HT-29 (cell line): ENCODE measurements at regions not wholly inside any gene's neighbourhood (a gene's known extent, or its start where the extent isn't known, plus 50 kb on each side); places are given as distances from the start of the nearest gene placed in this dataset.
"Not testable (repeated sequence)": the region's sequence is repeated elsewhere in the genome, so short reads cannot be mapped to it uniquely, and the experiment has no call there.

Experiments
- DNase-seq: peaks from one replicate; pipeline ENCODE4 v3.0.0-alpha.2; 2015; ENCODE audit warnings: low spot score

- DNase-seq = peak; percentile 37
These were observed 70.3 kb downstream of the ARL9 start for GRCh38 chr4:56575820-56576429.

GRCh38 chr4:56592417-56592816, 86.8 kb downstream of the ARL9 start:
- DNase-seq = not testable (repeated sequence)
